HepG2 (cell line): ENCODE measurements at regions not wholly inside any gene's neighbourhood (a gene's known extent, or its start where the extent isn't known, plus 50 kb on each side); places are given as distances from the start of the nearest gene placed in this dataset.

Experiments used
- ATAC-seq: fragments of 200-7000 bp; cut with Tn5 transposase; 3 replicates; pipeline ENCODE4 v1.9.1; 2020; ENCODE audit warnings: mild to moderate bottlenecking, moderate library complexity
- BruUV-seq: library from RNA; stranded (reverse); fragments of 400-500 nt; replicated peaks from 2 replicates; lab custom pipeline; 2021; lab: Mats Ljungman, UMichigan
- CTCF ChIA-PET: fragments of 300-600 bp; formaldehyde crosslinking; extraction: SDS; loops from one replicate; lab custom pipeline; 2021; ENCODE audit warnings: low total read pairs, inconsistent platforms, low intra/inter-chr PET ratio; lab: Yijun Ruan, JAX
- POLR2A ChIA-PET: fragments of 350-600 bp; sonication (Branson Sonifier 250); formaldehyde crosslinking; loops from one replicate; lab custom pipeline; 2020; ENCODE audit warnings: antibody characterized with exemption, inconsistent platforms; lab: Yijun Ruan, JAX
- DNase-seq: peaks from one replicate; pipeline ENCODE4 v3.0.0-alpha.2; 2015; ENCODE audit warnings: low spot score
- FAIRE-seq: peaks from 3 replicates; lab custom pipeline; 2011; peaks lifted over from hg19 to GRCh38; lab: Jason Lieb, UNC
- H2AFZ ChIP-seq: one replicate; pipeline ENCODE4 v1.6.1; 2011; ENCODE audit warnings: low read length, inconsistent platforms
- H3K27ac ChIP-seq: fragments of 300-600 bp; 3 replicates; pipeline ENCODE4 v1.8.0; 2011; ENCODE audit warnings: mixed run types, mild to moderate bottlenecking, mixed read lengths, low read length, inconsistent platforms; ENCODE audit not compliant: insufficient read depth; ENCODE audit errors: extremely low read length
- H3K27me3 ChIP-seq, 2 experiments: fragments of 200-600 bp in 1 of 2; 2 replicates in 1 of 2; 3 replicates in 1 of 2; pipeline versions ENCODE4 v1.6.0 to v1.8.0; 2011; ENCODE audit warnings: low read length in 2 of 2, mild to moderate bottlenecking in 2 of 2, moderate library complexity in 2 of 2, inconsistent platforms in 1 of 2; ENCODE audit not compliant: insufficient read depth in 2 of 2, control insufficient read depth in 1 of 2
- H3K36me3 ChIP-seq, 2 experiments: fragments of 200-600 bp in 1 of 2; replicated peaks in 1 of 2; 2 replicates in 1 of 2; 3 replicates in 1 of 2; pipeline versions ENCODE4 v1.5.1 to v1.8.0; 2011; ENCODE audit warnings: low read length in 2 of 2, inconsistent platforms in 1 of 2; ENCODE audit not compliant: insufficient read depth in 2 of 2, control insufficient read depth in 1 of 2
- H3K4me1 ChIP-seq: 2 replicates; pipeline ENCODE4 v1.5.1; 2012; ENCODE audit warnings: low read length, inconsistent platforms; ENCODE audit not compliant: insufficient read depth
- H3K4me2 ChIP-seq: 2 replicates; pipeline ENCODE4 v1.6.0; 2011; ENCODE audit warnings: low read depth, low read length, inconsistent platforms
- H3K4me3 ChIP-seq, 3 experiments: fragments of 200-600 bp in 1 of 3; sonication (generic), shearing (Covaris generic) in 1 of 3; replicated peaks in 1 of 3; 2 replicates each; pipeline ENCODE4 v1.5.1; 2011 to 2016; ENCODE audit warnings: low read length in 3 of 3, inconsistent platforms in 2 of 3, low read depth in 2 of 3, mild to moderate bottlenecking in 2 of 3, control low read depth in 1 of 3, mixed read lengths in 1 of 3; ENCODE audit not compliant: insufficient read depth in 1 of 3
- H3K79me2 ChIP-seq: one replicate; pipeline ENCODE4 v1.6.1; 2011; ENCODE audit warnings: low read length, inconsistent platforms; ENCODE audit not compliant: insufficient read depth
- H3K9ac ChIP-seq: 2 replicates; pipeline ENCODE4 v1.6.0; 2011; ENCODE audit warnings: mild to moderate bottlenecking, low read depth, low read length, inconsistent platforms; ENCODE audit not compliant: insufficient read depth
- H3K9me3 ChIP-seq: 2 replicates; pipeline ENCODE4 v1.5.1; 2012; ENCODE audit warnings: mild to moderate bottlenecking, low read length
- H4K20me1 ChIP-seq: 2 replicates; pipeline ENCODE4 v1.6.0; 2011; ENCODE audit warnings: inconsistent platforms, mild to moderate bottlenecking, low read length, moderate library complexity; ENCODE audit not compliant: insufficient read depth
- GABPB1 ChIP-seq: IDR thresholded peaks from 2 replicates; pipeline ENCODE4 v1.6.1; 2016; ENCODE audit warnings: mild to moderate bottlenecking, missing genetic modification reagents, moderate library complexity, missing compliant biosample characterization
- TCF12 ChIP-seq, 2 experiments: fragments of 450-650 bp in 1 of 2; sonication (generic) in 1 of 2; formaldehyde crosslinking in 1 of 2; IDR thresholded peaks; 2 replicates each; pipeline versions ENCODE4 v1.6.1 to v1.8.0; 2017 to 2022; ENCODE audit warnings: antibody characterized with exemption in 1 of 2, mild to moderate bottlenecking in 1 of 2, missing genetic modification reagents in 1 of 2, moderate library complexity in 1 of 2
- TGIF2 ChIP-seq: IDR thresholded peaks from 2 replicates; pipeline ENCODE4 v1.6.1; 2016; ENCODE audit warnings: control low read depth, missing compliant biosample characterization
- ZBTB7A ChIP-seq: sonication (generic); formaldehyde crosslinking; IDR thresholded peaks from 2 replicates; pipeline ENCODE4 v1.8.0; 2022; ENCODE audit warnings: mild to moderate bottlenecking, missing genetic modification reagents
- ZFP36L2 ChIP-seq: sonication (generic); formaldehyde crosslinking; IDR thresholded peaks from 2 replicates; pipeline ENCODE4 v1.4.0; 2020; ENCODE audit warnings: missing genetic modification reagents
- ZNF253 ChIP-seq: sonication (generic); formaldehyde crosslinking; IDR thresholded peaks from 2 replicates; pipeline ENCODE4 v1.8.0; 2022; ENCODE audit warnings: mild to moderate bottlenecking, missing genetic modification reagents, borderline replicate concordance
- ZNF530 ChIP-seq: sonication (generic); formaldehyde crosslinking; IDR thresholded peaks from 2 replicates; pipeline ENCODE4 v1.5.0; 2020; ENCODE audit warnings: low read depth, mild to moderate bottlenecking, missing genetic modification reagents
- ZNF775 ChIP-seq: sonication (generic); formaldehyde crosslinking; IDR thresholded peaks from 2 replicates; pipeline ENCODE4 v1.4.0; 2020; ENCODE audit warnings: missing genetic modification reagents, mild to moderate bottlenecking, moderate library complexity, borderline replicate concordance
- ZNF850 ChIP-seq: sonication (generic); formaldehyde crosslinking; conservative IDR thresholded peaks from 2 replicates; pipeline ENCODE4 v1.9.0; 2021; ENCODE audit warnings: mild to moderate bottlenecking, missing genetic modification reagents
- WGBS: methylation state at CpG from one replicate; pipeline ENCODE4 v1.1.6; 2017; ENCODE audit warnings: low lambda C conversion rate; 5-methylcytosine and 5-hydroxymethylcytosine counted together
- in situ Hi-C: cut with HindIII; loops from 2 replicates; pipeline ENCODE4 v1.10.0; 2017; ENCODE audit warnings: low pct_unique_long_range_greater_than_20kb; ENCODE audit not compliant: extremely low pct_ligation_motif_present
- intact Hi-C: fragments of 100-400 bp; cut with micrococcal nuclease; formaldehyde crosslinking; loops from one replicate; pipeline ENCODE4 v1.10.0; 2022; ENCODE audit not compliant: unreplicated experiment
- TF ChIP-seq, protein P1 (sequence below): sonication (generic); formaldehyde crosslinking; IDR thresholded peaks from 2 replicates; pipeline ENCODE4 v1.9.0; 2021; ENCODE audit warnings: missing genetic modification reagents, borderline replicate concordance
- TF ChIP-seq, protein P2 (sequence below): IDR thresholded peaks from 2 replicates; pipeline ENCODE4 v1.6.1; 2016; ENCODE audit warnings: low read depth, control low read depth
- TF ChIP-seq, protein P3 (sequence below): sonication (generic); formaldehyde crosslinking; IDR thresholded peaks from 2 replicates; pipeline ENCODE4 v1.4.0; 2020; ENCODE audit warnings: missing genetic modification reagents
- TF ChIP-seq, protein P4 (sequence below): sonication (generic); formaldehyde crosslinking; IDR thresholded peaks from 2 replicates; pipeline ENCODE4 v1.5.0; 2020; ENCODE audit warnings: missing genetic modification reagents

DNA sequence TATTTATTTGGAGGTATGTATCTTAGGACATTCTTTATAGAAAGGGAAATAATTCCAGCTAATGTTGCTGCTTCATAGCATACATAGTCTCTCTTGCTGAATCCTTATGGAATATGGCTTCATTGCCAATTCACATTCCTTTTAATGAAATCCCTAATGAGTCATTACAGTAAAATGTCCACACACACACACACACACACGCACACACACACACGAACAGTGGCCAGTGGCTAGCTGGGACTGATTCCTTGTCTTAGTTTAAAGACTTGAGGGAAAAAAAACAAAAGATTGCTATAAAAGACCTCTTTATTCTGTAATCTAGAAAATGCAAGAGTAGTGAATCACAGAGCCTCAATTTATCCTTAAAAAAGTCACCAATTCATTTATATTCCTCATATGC lies 301.6 kb downstream of the SLITRK6 start:
- no peak overlapping the region for H3K4me3 ChIP-seq
- POLR2A ChIA-PET: no interaction called here
- no peaks in the 10 kb centered on the region for H3K4me1 ChIP-seq
- no peak for FAIRE-seq
- no peak overlapping the region for H3K4me2 ChIP-seq
- H4K20me1 ChIP-seq: no peaks in the 10 kb centered on the region
- DNase-seq: no peak
- no TSS peak for BruUV-seq
- ATAC-seq: no peak
- CTCF ChIA-PET: no interaction called here
- intact Hi-C loops (no loop called here), in situ Hi-C loops (no loop called here)
- TF ChIP-seq ZNF253 (CRISPR knock-in tag): no peak
- TF ChIP-seq ZNF850: no peak
- H3K27me3 ChIP-seq: no peaks in the 10 kb centered on the region
- 0% methylated on average over 2 of the region's 2 CpGs for WGBS
- H3K9ac ChIP-seq: no peak overlapping the region
- H3K27ac ChIP-seq: no peak overlapping the region
- H3K36me3 ChIP-seq: no peaks in the 10 kb centered on the region
- H3K9me3 ChIP-seq: peaks cover 5% of the 10 kb centered on the region; the same call in 1 of the 2 replicates
- no peaks in the 10 kb centered on the region for H3K79me2 ChIP-seq
- no peak overlapping the region for H2AFZ ChIP-seq

DNA sequence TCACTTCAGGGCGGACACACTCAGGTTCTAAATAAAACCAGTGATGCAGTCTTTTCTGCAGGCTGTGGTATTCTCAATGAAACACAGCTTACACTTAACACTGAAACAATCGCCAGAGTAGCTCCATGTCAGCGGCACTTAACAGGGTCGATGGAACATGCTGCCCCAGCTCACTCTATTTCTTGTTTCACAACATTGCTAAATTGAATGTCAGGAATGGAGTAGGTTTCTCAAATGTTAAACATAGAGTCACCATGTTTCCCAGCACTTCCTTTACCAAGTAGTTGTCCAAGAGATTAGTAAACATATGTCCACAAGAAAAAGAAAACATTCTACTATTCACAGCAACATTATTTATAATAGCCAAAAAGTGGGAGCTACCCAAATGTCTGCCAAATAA lies 306.9 kb downstream of the SLITRK6 start:
- Histone ChIP-seq H2AFZ (no peak overlapping the region), H3K4me3 (no peak overlapping the region), H3K9ac (no peak overlapping the region), H3K9me3 (0 out of 2 replicates have a peak, but pooled peaks cover 5% of the 10 kb centered on the region), H3K27ac (no peak overlapping the region), H3K36me3 (no peaks in the 10 kb centered on the region), H3K4me2 (no peak overlapping the region), H3K27me3 (no peaks in the 10 kb centered on the region; a peak in 1 of 5 replicates), H4K20me1 (no peaks in the 10 kb centered on the region), H3K79me2 (no peaks in the 10 kb centered on the region), H3K4me1 (no peaks in the 10 kb centered on the region)
- DNase-seq (no peak), ATAC-seq (no peak), FAIRE-seq (no peak)
- ChIA-PET POLR2A (no interaction called here), CTCF (no interaction called here)
- no TSS peak for BruUV-seq
- 0% methylated on average over 4 of the region's 4 CpGs for whole genome bisulfite sequencing
- intact Hi-C loops: no loop called here
- in situ Hi-C loops: no loop called here
- TF ChIP-seq, protein P1, sequence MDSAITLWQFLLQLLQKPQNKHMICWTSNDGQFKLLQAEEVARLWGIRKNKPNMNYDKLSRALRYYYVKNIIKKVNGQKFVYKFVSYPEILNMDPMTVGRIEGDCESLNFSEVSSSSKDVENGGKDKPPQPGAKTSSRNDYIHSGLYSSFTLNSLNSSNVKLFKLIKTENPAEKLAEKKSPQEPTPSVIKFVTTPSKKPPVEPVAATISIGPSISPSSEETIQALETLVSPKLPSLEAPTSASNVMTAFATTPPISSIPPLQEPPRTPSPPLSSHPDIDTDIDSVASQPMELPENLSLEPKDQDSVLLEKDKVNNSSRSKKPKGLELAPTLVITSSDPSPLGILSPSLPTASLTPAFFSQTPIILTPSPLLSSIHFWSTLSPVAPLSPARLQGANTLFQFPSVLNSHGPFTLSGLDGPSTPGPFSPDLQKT (CRISPR knock-in tag): no peak
- no peak for TF ChIP-seq ZBTB7A (CRISPR knock-in tag)
- TF ChIP-seq ZNF530 (CRISPR knock-in tag): no peak
- TF ChIP-seq ZFP36L2 (CRISPR knock-in tag): no peak
- TF ChIP-seq, protein P2, sequence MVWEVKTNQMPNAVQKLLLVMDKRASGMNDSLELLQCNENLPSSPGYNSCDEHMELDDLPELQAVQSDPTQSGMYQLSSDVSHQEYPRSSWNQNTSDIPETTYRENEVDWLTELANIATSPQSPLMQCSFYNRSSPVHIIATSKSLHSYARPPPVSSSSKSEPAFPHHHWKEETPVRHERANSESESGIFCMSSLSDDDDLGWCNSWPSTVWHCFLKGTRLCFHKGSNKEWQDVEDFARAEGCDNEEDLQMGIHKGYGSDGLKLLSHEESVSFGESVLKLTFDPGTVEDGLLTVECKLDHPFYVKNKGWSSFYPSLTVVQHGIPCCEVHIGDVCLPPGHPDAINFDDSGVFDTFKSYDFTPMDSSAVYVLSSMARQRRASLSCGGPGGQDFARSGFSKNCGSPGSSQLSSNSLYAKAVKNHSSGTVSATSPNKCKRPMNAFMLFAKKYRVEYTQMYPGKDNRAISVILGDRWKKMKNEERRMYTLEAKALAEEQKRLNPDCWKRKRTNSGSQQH (CRISPR knock-in tag): no peak
- TF ChIP-seq ZNF775 (CRISPR knock-in tag): no peak
- no peak for TF ChIP-seq GABPB1 (CRISPR knock-in tag)
- TF ChIP-seq, protein P3, sequence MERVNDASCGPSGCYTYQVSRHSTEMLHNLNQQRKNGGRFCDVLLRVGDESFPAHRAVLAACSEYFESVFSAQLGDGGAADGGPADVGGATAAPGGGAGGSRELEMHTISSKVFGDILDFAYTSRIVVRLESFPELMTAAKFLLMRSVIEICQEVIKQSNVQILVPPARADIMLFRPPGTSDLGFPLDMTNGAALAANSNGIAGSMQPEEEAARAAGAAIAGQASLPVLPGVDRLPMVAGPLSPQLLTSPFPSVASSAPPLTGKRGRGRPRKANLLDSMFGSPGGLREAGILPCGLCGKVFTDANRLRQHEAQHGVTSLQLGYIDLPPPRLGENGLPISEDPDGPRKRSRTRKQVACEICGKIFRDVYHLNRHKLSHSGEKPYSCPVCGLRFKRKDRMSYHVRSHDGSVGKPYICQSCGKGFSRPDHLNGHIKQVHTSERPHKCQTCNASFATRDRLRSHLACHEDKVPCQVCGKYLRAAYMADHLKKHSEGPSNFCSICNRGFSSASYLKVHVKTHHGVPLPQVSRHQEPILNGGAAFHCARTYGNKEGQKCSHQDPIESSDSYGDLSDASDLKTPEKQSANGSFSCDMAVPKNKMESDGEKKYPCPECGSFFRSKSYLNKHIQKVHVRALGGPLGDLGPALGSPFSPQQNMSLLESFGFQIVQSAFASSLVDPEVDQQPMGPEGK (CRISPR knock-in tag): no peak
- TF ChIP-seq, protein P4, sequence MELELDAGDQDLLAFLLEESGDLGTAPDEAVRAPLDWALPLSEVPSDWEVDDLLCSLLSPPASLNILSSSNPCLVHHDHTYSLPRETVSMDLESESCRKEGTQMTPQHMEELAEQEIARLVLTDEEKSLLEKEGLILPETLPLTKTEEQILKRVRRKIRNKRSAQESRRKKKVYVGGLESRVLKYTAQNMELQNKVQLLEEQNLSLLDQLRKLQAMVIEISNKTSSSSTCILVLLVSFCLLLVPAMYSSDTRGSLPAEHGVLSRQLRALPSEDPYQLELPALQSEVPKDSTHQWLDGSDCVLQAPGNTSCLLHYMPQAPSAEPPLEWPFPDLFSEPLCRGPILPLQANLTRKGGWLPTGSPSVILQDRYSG: no peak
- TF ChIP-seq TGIF2: no peak
- no peak for TF ChIP-seq TCF12 (IDR thresholded peaks at IDR 0.05)
- TF ChIP-seq TCF12 (CRISPR knock-in tag; IDR thresholded peaks at IDR 0.05): no peak
